Tibial artery (tissue), 4 donors: ENCODE measurements at regions not wholly inside any gene's neighbourhood (a gene's known extent, or its start where the extent isn't known, plus 50 kb on each side); places are given as distances from the start of the nearest gene placed in this dataset.

Experiments used
- DNase-seq, 2 donors: peaks; one replicate each; pipeline ENCODE4 v3.0.0-alpha.2; 2019
- H3K27ac ChIP-seq, 2 donors: fragments of 200-600 bp; sonication (generic) in 1 of 2; 1 replicate in 1 of 2; 2 replicates in 1 of 2; pipeline ENCODE4 v1.5.1; 2018 to 2019; ENCODE audit warnings: mild to moderate bottlenecking in 1 of 2
- H3K27me3 ChIP-seq, 2 donors: fragments of 200-600 bp; sonication (generic) in 1 of 2; one replicate each; pipeline versions ENCODE4 v1.5.1 to v1.6.0; 2016 to 2019
- H3K36me3 ChIP-seq, 3 donors: fragments of 200-600 bp; sonication (generic) in 2 of 3; one replicate each; pipeline ENCODE4 v1.5.1; 2016 to 2019; ENCODE audit warnings: mild to moderate bottlenecking in 2 of 3
- H3K4me1 ChIP-seq, 4 donors: fragments of 200-600 bp; sonication (generic) in 2 of 4; 1 replicate in 3 of 4; 2 replicates in 1 of 4; pipeline ENCODE4 v1.5.1; 2016 to 2019
- H3K4me3 ChIP-seq, 2 donors: fragments of 200-600 bp; sonication (generic) in 1 of 2; 1 replicate in 1 of 2; 2 replicates in 1 of 2; pipeline ENCODE4 v1.5.1; 2018 to 2019; ENCODE audit warnings: mild to moderate bottlenecking in 2 of 2
- H3K9me3 ChIP-seq, 3 donors: fragments of 200-600 bp; sonication (generic) in 1 of 3; one replicate each; pipeline ENCODE4 v1.5.1; 2016 to 2019
- CTCF ChIP-seq, 2 experiments: fragments of 200-600 bp in 1 of 2; fragments of 450-650 bp in 1 of 2; IDR thresholded peaks; one replicate each; pipeline ENCODE4 v1.5.1; 2017 to 2019; ENCODE audit warnings: antibody characterized with exemption in 2 of 2, mild to moderate bottlenecking in 1 of 2, moderate library complexity in 1 of 2
- intact Hi-C: fragments of 100-400 bp; cut with DNase I; formaldehyde crosslinking; loops from one replicate; pipeline ENCODE4 v1.15.0; 2023; ENCODE audit warnings: low total_unique reads

GRCh38 chr4:145380123-145380522 is 101.5 kb upstream of the SMAD1 start:
- H3K9me3 ChIP-seq: no peaks in the 10 kb centered on the region
- H3K36me3 ChIP-seq: no peaks in the 10 kb centered on the region
- intact Hi-C loops: no loop called here
- no peak for TF ChIP-seq CTCF (IDR thresholded peaks at IDR 0.05)
- H3K4me3 ChIP-seq: no peak overlapping the region
- no peaks in the 10 kb centered on the region for H3K27me3 ChIP-seq
- DNase-seq: no peak
- H3K27ac ChIP-seq: no peak overlapping the region
- no peaks in the 10 kb centered on the region for H3K4me1 ChIP-seq

- no peaks in the 10 kb centered on the region for H3K9me3 ChIP-seq
- no peak overlapping the region for H3K27ac ChIP-seq
- DNase-seq: no peak
- H3K36me3 ChIP-seq: no peaks in the 10 kb centered on the region
- no peaks in the 10 kb centered on the region for H3K27me3 ChIP-seq
- no peak overlapping the region for H3K4me3 ChIP-seq
- H3K4me1 ChIP-seq: no peaks in the 10 kb centered on the region
- intact Hi-C loops: no loop called here
- TF ChIP-seq CTCF (IDR thresholded peaks at IDR 0.05): no peak
Observed at GRCh38 chr4:145375416-145375815, 106.2 kb upstream of the SMAD1 start.

GRCh38 chr4:145352438-145353145 is 129.1 kb upstream of the SMAD1 start:
- Histone ChIP-seq H3K9me3 (no peaks in the 10 kb centered on the region), H3K4me1 (no peaks in the 10 kb centered on the region), H3K36me3 (no peaks in the 10 kb centered on the region), H3K27ac (no peak overlapping the region), H3K27me3 (no peaks in the 10 kb centered on the region), H3K4me3 (no peak overlapping the region)
- TF ChIP-seq CTCF (IDR thresholded peaks at IDR 0.05): no peak
- intact Hi-C loops: no loop called here
- DNase-seq: no peak

- H3K27me3 ChIP-seq: no peaks in the 10 kb centered on the region
- H3K9me3 ChIP-seq: no peaks in the 10 kb centered on the region
- H3K4me3 ChIP-seq: no peak overlapping the region
- H3K27ac ChIP-seq: no peak overlapping the region
- no peak for DNase-seq
- H3K36me3 ChIP-seq: no peaks in the 10 kb centered on the region
- TF ChIP-seq CTCF (IDR thresholded peaks at IDR 0.05): no peak
- no peaks in the 10 kb centered on the region for H3K4me1 ChIP-seq
- intact Hi-C loops: no loop called here
Observed at GRCh38 chr4:145351922-145352321, 129.7 kb upstream of the SMAD1 start.

GRCh38 chr4:145351162-145351561 is 130.5 kb upstream of the SMAD1 start:
- no peak for TF ChIP-seq CTCF (IDR thresholded peaks at IDR 0.05)
- Histone ChIP-seq H3K27ac (no peak overlapping the region), H3K4me1 (no peaks in the 10 kb centered on the region), H3K4me3 (no peak overlapping the region), H3K27me3 (no peaks in the 10 kb centered on the region), H3K36me3 (no peaks in the 10 kb centered on the region), H3K9me3 (no peaks in the 10 kb centered on the region)
- intact Hi-C loops: no loop called here
- no peak for DNase-seq

GRCh38 chr4:145348291-145348690 is 133.4 kb upstream of the SMAD1 start:
- Histone ChIP-seq H3K27me3 (no peaks in the 10 kb centered on the region), H3K4me1 (no peaks in the 10 kb centered on the region), H3K36me3 (no peaks in the 10 kb centered on the region), H3K4me3 (no peak overlapping the region), H3K27ac (no peak overlapping the region), H3K9me3 (no peaks in the 10 kb centered on the region)
- TF ChIP-seq CTCF (IDR thresholded peaks at IDR 0.05): no peak
- DNase-seq: no peak
- intact Hi-C loops: no loop called here
